ENCODE measurements at regions not wholly inside any gene's neighbourhood (a gene's known extent, or its start where the extent isn't known, plus 50 kb on each side); places are given as distances from the start of the nearest gene placed in this dataset.

DNA sequence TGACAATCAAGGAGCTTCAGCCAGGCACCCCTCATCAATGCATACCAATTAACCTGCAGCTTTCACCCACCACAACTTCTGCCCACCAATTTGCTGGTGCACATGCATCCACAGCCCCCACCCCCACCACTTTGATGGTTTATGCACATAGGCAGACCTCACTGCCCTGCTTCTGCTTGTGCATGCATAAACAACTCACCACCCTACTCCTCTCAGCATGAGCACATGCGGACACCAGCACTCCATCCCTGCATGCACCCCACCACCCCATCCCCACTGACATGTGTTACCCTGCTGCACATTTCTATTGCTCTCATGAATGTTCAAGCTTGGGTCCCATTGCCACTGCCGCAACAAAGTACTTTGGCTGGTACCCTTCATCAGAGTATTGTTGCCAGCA, 94.5 kb upstream of the GALNTL6 start:
- ChIA-PET POLR2A (no interaction called here), CTCF (interaction anchor here (1.1 to 1.2 kb wide), 2 partner anchors 8 to 24 kb away, joined by 3 read pairs; no protein-coding TSS in a partner anchor)
- DNase-seq (ENCODE audit: extremely low spot score), result no peak
- TF ChIP-seq, protein P1, sequence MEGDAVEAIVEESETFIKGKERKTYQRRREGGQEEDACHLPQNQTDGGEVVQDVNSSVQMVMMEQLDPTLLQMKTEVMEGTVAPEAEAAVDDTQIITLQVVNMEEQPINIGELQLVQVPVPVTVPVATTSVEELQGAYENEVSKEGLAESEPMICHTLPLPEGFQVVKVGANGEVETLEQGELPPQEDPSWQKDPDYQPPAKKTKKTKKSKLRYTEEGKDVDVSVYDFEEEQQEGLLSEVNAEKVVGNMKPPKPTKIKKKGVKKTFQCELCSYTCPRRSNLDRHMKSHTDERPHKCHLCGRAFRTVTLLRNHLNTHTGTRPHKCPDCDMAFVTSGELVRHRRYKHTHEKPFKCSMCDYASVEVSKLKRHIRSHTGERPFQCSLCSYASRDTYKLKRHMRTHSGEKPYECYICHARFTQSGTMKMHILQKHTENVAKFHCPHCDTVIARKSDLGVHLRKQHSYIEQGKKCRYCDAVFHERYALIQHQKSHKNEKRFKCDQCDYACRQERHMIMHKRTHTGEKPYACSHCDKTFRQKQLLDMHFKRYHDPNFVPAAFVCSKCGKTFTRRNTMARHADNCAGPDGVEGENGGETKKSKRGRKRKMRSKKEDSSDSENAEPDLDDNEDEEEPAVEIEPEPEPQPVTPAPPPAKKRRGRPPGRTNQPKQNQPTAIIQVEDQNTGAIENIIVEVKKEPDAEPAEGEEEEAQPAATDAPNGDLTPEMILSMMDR (IDR thresholded peaks at IDR 0.05; ENCODE audit: control extremely low read depth, extremely low read depth, low read depth, missing control alignments), result no peak

- POLR2A ChIA-PET, result no interaction called here
- CTCF ChIA-PET, result interaction anchor here (0.7 to 1.1 kb wide), 3 partner anchors 9 to 23 kb away, joined by 3 to 4 read pairs (median 3); no protein-coding TSS in a partner anchor
- no peak for DNase-seq (ENCODE audit: extremely low spot score)
- TF ChIP-seq, protein P1 (IDR thresholded peaks at IDR 0.05; ENCODE audit: control extremely low read depth, extremely low read depth, low read depth, missing control alignments), result no peak
Measured at GRCh38 chr4:171718069-171718468, 95.1 kb upstream of the GALNTL6 start.

GRCh38 chr4:171717231-171717741, 95.9 kb upstream of the GALNTL6 start:
- POLR2A ChIA-PET, result no interaction called here

GRCh38 chr4:171715973-171716372, 97.2 kb upstream of the GALNTL6 start:
- TF ChIP-seq, protein P1 (IDR thresholded peaks at IDR 0.05; ENCODE audit: control extremely low read depth, extremely low read depth, low read depth, missing control alignments), result no peak
- POLR2A ChIA-PET, result no interaction called here
- DNase-seq (ENCODE audit: extremely low spot score), result no peak
- CTCF ChIA-PET, result interaction anchor here (1.3 to 1.5 kb wide), 2 partner anchors 14 to 20 kb away, joined by 3 to 5 read pairs; no protein-coding TSS in a partner anchor

More at GRCh38 chr4:171717231-171717741, 95.9 kb upstream of the GALNTL6 start:
- TF ChIP-seq, protein P1 (IDR thresholded peaks at IDR 0.05; ENCODE audit: control extremely low read depth, extremely low read depth, low read depth, missing control alignments), result no peak
- no peak for DNase-seq (ENCODE audit: extremely low spot score)
- CTCF ChIA-PET, result interaction anchor here (0.7 to 1.1 kb wide), 3 partner anchors 10 to 23 kb away, joined by 3 to 4 read pairs (median 3); no protein-coding TSS in a partner anchor

DNA sequence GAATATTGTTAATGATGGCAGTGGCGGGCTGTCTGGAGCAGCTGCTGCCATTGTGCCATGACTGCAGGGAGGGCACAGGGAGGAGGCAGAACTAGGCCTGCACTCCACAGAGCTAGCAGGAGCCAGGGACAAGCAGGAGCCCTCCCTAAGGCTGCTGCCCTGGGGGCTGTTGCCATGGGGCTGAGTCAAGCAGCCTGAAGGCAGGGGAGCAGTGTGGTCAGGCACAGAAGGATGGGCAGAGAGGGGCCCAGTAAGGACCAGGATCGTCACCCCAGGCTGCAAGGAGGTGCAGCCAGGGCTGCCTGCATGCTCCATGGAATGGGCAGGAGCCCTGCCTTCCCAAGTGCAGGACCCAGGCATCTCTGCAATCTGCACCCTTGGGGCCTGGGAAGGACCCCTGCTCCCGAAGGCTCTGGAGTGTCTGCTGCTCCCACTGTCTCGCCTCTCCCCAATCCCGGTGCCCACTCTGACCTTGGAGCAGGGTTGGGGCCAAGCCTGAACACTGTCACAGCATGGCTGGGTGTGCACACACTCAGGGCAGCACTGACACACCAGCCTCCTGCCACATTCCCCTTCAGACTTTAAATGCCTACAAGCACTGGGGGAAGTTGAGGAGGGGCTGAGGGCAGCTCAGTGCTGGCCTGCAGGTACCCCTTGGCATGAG, 98.3 kb upstream of the GALNTL6 start:
- TF ChIP-seq, protein P1 (IDR thresholded peaks at IDR 0.05; ENCODE audit: control extremely low read depth, extremely low read depth, low read depth, missing control alignments), result no peak
- ChIA-PET CTCF (interaction anchor here (1.0 to 1.5 kb wide), 3 partner anchors 13 to 19 kb away, joined by 3 to 5 read pairs (median 3); no protein-coding TSS in a partner anchor), POLR2A (no interaction called here)
- DNase-seq (ENCODE audit: extremely low spot score), result no peak

- no peak for DNase-seq (ENCODE audit: extremely low spot score)
Measured at GRCh38 chr4:171710743-171711142, 102.5 kb upstream of the GALNTL6 start.

More at GRCh38 chr4:171710743-171711142, 102.5 kb upstream of the GALNTL6 start:
- CTCF ChIA-PET, result interaction anchor here (0.9 to 1.6 kb wide), 2 partner anchors 8 to 12 kb away, joined by 3 to 4 read pairs; no protein-coding TSS in a partner anchor
- TF ChIP-seq, protein P1 (IDR thresholded peaks at IDR 0.05; ENCODE audit: control extremely low read depth, extremely low read depth, low read depth, missing control alignments), result no peak
- POLR2A ChIA-PET, result no interaction called here

All from GM10248 (cell line).